SK-N-MC (cell line): ENCODE measurements at regions not wholly inside any gene's neighbourhood (a gene's known extent, or its start where the extent isn't known, plus 50 kb on each side); places are given as distances from the start of the nearest gene placed in this dataset.

Source experiments
- EZH2 ChIP-seq: fragments of 200-600 bp; sonication (generic); IDR thresholded peaks from one replicate; pipeline ENCODE4 v1.6.1; 2017; ENCODE audit warnings: antibody characterized with exemption
- FOXP2 ChIP-seq: optimal IDR thresholded peaks from 2 replicates; pipeline ENCODE3; 2011; ENCODE audit warnings: mild to moderate bottlenecking, moderate library complexity; ENCODE audit not compliant: insufficient read depth; ENCODE audit errors: extremely low read length, control extremely low read depth
- POLR2AphosphoS5 ChIP-seq: IDR thresholded peaks from 2 replicates; pipeline ENCODE4 v1.6.1; 2012; ENCODE audit warnings: mild to moderate bottlenecking, low read depth, low read length, borderline replicate concordance

DNA sequence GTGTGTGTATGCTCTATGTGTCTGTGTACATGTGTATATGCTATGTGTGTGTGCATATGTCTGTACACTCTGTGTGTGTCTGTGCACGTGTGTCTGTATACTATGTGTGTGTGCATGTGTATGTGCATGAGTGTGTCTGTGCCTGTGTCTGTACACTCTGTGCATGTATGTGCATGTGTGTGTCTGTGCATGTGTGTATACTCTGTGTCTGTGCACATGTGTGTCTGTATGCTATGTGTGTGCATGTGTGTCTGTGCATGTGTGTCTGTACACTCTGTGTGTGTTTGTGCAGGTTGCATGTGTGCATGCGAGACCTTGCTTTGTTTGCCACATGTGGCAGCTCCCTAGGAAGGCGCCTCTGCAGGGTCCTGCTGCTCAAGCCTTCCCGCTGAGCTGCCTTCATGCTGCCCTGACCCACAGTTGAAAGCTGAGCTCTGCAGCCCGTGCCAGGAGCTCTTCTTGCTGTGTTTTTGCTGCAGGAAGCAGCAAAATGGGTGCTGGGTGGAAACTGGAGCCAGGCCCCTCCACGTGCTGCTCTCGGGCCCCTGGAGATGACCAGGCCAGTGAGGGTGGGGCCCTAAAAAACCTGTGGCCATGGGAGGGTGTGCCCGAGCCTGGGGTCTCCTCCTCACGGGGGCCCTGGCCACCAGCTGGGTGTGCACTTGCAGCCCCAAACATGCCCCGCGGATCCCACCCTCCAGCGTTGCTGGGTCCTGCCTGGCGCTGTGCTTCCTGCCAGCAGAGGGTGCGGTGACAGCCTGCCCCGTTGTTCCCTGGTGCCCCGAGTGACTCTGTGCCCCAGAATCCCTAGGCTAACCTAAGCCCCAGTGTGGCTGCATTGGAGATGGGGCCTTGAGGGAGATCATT lies 109.1 kb downstream of the DACT2 start:
- TF ChIP-seq POLR2AphosphoS5 (no peak), EZH2 (no peak), FOXP2 (no peak)
